GM19351 (cell line): ENCODE measurements at regions not wholly inside any gene's neighbourhood (a gene's known extent, or its start where the extent isn't known, plus 50 kb on each side); places are given as distances from the start of the nearest gene placed in this dataset.

ENCODE experiments used
- ATAC-seq: cut with Tn5 transposase; IDR thresholded peaks from one replicate; pipeline ENCODE4 v1.9.1; 2021; ENCODE audit warnings: mild to moderate bottlenecking, moderate library complexity; ENCODE audit not compliant: unreplicated experiment

DNA sequence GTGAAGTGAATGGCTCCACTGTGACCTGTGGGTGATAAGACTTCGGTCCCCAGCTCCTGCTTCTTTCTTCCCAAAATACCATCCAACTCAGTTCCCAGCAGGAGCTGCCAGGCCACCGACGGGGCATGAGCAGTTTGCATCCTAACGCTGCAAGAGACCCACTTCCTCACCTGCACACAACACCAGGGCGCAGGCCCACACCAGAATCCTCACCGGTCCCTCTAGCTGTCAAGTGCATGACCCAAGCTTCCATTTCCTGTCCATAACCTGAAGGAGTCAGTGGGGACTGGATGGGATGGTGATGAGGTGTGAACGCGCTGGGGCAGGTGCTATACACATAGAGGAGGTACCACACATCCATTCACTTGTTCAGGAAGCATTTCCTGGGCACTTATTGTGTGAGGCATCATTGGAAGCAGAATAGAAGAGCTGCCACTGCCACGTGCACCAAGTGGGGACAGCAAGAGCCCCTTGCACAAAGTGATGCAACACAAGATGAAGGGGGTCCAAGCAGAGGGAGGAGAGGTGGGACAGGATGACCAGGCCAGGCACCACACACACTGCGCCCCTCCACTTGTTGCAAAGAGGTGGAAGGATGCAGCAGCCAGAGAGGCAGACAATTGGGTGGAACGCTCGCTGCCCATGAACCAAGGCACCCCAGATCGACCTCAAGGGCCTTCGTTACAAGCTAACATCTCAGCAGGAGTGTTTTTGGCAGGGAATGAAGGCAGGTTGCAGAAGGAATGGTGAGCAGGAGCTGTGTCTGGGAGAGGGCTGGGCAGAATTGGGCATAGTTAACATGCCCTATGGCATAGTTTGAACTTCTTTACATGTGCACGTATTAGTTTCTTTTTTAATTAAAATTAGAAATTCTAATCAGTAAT is 605.8 kb upstream of the MGMT start:
- ATAC-seq, result no peak

DNA sequence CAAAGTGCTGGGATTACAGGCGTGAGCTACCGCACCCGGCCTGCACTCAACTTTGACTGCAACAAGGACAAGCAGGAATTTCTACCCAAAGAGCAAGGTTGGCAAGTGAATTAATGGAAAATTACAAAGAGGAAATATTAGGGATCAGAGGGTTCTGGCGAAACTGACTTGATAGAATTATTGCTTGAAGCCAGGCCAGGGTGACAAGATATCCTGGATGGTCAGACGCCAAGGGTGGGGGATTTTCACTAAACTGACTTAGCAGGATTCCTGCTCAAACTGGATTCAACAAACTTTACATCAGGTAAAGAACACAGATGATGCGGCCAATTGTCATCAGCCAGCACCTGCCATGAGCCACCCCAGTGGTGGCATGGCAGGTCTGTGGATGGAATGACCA is 603.6 kb upstream of the MGMT start:
- ATAC-seq, result no peak

DNA sequence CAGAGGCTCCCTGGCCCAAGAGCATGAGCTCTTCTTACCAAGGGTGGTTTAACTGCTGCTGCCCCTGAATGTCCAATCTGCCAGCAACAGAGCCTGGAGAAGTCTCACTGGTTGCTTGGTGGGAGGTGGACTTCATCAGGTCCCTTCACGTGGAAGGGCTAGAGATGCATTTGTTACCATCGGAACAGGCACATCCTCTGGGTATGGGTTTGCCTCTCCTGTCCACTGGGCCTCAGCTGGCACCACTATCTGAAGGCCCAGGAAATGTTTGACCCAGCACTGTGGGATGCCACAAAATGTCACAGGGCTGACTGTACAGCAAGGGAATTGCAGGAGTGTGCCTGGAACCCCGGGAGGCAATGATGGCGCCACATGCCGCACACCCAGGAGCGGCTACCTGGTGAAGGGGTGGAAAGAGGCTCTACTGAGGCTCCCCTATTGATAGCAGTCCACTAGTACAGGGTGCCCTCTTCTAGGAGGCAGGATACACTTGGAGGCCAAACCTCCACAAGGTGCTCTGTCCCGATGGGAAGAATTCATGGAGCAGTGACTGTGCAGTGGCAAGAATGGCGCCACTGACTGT is 603.1 kb upstream of the MGMT start:
- no peak for ATAC-seq

DNA sequence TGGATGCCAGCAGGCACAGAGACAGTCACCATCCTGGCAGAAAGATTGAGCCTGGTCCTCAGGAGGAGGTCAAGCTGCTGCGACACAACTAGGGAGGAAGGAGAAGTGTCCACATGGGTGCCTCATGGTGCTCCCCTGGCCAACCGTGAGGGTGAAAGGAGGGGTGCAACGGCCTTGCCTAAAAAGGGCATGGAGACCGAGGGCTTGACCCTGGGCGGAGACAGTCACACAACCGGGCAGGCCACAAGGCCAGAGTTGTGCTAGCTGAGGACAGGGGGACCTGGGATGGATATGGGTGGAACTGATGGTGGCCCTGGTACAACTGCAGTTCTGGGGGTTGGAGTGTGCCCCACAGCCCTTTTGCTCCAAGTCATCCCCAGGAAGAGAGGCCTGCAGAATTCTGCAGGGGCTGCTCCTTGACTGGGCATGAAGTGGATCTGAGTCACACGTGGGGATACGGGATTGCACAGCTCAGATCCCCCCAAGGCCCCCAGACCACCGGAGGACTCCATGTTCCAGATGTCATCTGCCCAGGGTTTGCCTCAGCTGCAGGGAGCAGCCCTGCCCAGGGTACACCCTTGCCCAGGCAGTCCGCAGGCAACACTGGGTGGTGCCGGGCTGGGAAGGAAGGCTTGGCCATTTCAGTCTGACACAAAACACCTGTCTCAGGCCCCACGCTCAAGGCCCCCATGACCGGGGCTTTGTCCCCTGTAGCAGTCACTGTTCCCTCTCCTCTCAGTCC is 602.3 kb upstream of the MGMT start:
- no peak for ATAC-seq

DNA sequence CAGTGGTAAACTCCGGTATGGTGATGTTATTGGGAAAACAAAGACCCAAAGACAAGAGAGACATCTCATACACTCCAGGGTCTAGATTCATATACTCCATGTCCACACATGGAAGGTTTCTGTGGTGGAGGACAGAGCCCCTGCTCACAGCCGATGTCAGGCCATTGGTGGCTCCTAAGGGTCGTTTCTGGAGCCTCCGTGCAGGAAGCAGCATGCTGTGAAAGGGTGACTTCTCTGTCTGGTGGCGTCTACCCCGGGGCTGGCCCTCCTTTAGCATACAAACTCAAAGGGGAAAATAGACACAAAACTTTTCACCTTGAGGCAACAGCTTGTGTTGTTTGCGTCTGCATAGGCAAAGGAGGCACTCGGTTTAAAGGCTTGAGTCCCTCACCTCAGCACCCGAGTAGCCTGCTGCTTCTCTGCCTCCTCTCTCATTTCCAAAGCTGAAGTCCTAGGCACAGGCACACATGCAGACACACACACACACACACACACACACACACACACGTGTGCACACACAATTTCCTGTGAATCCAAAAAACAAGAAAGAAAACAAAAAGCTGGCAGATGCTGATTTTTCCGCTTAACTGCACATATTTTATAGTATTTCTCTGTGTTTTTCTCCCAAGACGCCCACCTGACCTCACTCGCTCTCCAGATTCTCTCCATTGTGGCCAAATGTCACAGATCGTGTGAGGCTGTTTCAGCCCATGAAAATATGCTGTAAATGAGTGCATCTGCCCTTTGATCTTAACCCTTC is 601.4 kb upstream of the MGMT start:
- no peak for ATAC-seq

DNA sequence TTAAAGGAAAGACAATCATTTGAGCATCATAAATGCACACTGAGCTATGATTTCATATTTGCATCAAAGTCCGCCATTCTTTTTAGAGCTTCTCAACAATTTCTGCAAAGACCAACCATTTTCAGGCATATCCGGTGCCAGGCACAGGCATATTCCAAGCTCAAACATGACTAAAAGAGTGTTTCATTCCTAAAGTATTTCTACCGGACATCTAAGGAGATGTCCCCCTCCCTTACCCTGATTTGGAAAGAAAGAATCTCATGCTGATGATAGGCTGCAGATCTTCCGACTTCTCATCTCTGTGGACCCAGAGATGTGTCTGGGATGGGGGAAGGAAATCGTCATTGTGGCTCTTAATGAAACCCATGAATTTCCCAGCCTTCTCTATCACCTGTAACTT is 600.5 kb upstream of the MGMT start:
- ATAC-seq, result no peak

DNA sequence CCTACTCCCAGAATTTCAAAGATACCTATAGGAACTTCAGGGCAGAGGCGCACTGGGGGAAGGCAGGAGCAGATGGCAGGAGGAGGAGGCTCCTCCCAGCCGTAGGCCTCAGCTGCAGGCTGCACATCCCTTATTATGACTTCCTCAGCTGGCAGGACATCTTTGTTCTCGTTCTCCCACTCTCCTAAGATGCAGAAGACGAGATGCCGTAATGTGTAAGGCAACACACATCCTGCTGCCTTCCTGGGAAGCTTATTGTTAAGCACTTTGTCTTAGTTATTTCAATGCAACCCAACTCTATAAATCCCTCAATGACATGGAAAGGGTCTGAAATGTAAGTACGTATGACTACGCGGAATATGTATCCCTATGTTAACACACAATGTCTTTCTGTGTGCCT is 599.8 kb upstream of the MGMT start:
- ATAC-seq, result no peak

DNA sequence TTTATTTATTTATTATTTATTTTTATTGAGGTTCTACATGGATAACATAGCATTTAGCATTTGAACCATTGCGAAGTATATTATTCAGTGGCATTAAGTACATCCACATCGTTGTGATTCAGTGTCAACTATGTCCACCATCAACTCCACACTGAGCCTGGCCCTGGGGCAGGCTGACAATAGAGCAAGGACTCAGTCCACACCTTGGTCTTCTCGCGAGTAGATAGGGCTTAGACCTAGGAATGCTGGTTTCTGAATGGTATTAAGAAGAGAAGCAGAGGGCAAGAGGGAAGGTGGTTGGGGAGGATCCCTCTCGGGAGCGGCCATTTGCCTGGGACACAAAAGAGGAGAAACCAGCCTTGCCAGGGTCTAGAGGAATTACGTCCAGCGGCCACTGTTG is 599.2 kb upstream of the MGMT start:
- ATAC-seq, result no peak

DNA sequence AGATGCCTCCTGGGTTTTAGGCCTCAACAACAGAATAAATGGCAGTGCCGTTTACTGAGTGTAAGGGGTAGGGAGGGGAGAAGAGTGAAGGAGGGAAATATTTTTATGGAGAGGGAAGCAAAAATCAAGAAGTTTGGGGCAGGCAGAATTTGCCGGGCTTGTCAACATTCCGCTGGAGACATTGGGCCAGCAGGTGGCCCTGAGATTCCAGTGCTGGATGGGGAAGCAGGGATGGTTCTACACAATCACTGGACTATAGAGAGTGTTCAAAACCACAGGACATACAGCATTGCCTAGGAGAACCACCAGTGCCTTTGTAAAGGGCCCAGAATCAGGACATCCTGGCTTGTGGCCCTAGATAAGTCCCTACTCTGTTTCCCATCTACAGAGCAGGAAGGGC is 598.6 kb upstream of the MGMT start:
- ATAC-seq, result no peak

DNA sequence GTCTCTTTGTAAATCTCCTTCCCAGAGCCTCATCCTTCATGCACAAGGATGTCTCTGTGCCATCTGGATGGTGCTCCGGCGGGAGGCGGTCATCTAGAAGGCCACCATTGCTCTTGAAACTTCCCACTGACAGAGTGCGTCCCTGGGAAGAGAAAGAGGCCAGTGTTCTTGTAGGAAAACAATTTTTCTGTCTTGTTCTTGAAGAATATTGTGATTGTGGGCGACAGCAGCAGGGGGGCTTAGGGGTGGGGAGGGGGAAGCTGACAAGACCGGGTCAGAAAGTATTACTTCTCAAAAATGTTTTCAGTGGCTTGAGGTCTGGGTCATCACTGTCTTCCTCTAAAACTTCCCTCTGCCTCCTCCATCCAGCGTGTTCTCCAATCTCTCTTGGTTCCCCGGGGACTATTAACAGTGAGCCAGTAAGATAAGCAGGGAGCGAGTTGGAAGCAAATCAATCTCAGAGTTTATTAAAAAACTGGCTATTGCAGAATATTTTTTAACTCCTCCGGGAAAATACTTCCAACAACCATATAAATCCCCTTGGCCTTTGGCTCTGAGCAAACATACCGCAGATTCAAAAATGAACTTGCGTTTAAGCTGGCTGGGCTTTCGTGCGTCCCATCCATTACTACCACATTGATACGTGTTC is 597.8 kb upstream of the MGMT start:
- no peak for ATAC-seq

DNA sequence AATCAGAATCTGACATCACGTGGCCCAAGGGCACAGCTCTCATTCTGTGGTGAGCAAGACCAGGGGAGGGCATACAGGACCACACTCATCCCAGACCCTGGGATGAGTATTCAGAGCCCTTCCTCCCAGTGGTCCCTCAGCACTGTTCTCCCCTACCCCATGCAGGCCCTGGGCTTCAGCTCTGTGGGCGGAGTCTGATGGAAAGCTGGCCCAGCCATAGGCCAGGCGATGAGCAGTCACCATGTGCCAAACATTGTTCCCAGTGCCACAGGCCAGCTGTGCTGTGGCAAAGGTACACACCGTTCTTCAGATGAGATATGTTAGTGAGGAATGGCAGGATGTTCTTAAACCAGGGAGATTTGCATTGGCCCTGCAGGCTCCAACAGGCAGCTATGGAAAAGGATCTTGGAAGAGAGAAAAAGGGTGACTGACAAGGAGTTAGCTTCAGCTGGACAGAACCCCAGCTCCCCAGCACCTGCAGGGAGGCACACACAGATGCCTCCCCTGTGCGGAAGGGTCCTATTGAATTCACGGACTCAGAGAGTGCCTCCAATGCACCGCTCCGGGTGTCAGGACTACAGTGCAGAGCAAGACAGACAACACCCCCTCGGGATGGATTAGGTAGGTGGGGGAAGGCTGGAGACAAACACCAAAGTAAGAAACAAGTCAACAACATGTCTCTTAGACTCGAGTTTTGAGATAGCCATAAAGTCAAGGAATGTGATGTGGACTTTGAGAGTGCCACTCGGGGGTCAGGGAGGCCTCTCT is 596.0 kb upstream of the MGMT start:
- no peak for ATAC-seq

DNA sequence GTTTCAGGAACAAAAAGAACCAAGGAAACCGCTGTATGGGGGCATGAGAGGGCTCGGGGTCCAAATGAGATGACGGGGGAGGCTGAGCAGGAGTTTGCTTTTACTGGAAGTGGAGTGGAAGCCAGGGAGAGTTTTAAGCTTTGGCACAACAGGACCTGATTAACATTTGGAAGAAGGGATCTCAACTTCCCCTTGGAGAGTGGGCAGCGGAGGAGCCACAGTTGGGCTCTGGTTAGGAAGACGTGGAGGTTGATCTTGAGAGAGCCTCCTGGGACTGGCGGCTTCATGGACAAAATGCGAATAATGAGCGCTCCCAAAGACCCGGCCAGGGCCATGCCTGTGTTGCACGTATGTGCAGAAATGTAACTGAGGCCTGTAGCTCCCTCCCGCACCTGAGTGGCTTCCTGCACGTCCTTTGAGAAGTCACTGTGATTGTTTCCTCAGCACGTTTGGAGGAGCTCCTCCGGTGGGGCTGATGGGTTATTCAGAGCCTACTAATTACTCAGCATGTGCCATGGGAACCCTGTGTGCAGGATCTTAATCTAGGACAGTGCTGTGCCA is 595.3 kb upstream of the MGMT start:
- no peak for ATAC-seq

DNA sequence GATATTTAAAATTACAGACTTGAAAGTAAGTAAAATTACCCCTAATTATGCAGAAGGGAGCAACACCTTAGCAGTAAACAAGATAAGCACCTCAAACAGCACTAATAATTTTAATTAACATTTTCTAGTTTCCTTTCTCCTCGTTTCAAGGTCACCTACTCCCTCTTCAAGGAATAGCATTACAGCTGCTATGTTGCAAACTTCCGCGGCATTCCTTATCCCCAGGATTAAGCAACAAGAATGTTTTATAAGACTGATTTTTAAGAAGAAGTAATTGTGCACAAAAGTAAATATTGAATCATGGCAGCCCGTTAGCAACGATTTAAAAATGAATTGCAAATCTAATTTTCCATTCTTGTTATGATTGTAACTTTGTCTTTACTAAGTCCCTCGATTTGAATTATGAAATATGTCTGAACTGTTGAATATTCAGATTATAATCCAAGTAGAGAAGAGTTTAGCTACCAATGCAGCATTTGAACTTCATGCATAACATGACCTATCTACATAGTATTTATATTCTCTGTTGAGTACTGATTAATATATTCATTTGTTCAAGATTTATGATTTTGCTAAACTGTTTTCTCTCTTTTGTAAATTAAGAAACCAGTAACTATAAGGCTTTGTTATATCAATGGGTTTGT is 593.5 kb upstream of the MGMT start:
- ATAC-seq, result no peak

DNA sequence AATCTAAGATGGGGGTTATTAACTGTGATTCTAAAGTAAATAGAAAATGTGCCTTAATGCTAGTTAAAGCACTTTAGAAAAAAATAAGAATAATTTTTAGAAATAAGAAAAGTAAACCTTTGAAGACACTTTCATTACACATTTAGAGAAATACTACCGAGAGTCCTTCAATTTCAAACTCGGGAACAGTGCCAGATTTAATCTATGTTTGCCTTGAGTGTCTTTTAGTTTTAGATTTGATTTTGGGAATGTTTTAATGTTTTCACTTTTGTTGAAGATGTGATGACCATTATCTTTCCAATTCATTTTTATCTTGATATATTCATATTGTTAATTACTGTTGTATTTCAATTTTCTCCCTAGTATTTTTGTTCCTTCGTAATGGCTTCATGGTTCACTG is 592.7 kb upstream of the MGMT start:
- ATAC-seq, result no peak

DNA sequence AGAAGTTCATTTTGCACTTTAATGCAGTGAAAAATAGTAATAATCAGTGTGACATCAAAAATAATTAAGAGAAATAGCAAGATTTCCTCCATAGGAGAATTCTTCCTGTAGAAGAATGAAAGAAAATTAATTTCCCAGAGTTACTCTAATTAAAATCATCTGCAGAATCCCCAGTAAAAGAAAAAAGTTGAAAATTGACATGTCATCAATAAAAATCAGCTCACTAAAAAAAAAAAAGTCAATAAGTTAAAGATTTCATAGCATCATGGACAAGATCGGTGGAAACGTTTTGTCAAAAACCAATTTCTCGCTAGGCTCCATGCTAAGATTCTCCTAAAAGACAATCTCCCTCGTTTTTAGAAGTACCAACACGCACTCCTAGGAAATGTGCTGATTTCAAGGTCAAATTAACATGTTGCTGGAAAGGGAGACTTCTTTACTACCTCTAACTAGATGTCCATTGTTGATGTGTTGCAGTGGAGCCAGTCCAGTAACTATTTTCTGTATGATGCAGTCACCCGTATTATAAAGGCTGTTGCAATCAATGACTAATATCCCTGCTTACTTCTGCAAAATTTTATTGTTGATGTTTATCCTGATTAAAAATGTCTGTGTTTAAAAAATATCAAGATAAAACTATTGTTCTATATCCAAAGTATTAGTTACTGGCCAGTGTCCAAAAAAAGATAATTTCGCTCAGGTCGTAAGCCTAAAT is 591.9 kb upstream of the MGMT start:
- no peak for ATAC-seq

DNA sequence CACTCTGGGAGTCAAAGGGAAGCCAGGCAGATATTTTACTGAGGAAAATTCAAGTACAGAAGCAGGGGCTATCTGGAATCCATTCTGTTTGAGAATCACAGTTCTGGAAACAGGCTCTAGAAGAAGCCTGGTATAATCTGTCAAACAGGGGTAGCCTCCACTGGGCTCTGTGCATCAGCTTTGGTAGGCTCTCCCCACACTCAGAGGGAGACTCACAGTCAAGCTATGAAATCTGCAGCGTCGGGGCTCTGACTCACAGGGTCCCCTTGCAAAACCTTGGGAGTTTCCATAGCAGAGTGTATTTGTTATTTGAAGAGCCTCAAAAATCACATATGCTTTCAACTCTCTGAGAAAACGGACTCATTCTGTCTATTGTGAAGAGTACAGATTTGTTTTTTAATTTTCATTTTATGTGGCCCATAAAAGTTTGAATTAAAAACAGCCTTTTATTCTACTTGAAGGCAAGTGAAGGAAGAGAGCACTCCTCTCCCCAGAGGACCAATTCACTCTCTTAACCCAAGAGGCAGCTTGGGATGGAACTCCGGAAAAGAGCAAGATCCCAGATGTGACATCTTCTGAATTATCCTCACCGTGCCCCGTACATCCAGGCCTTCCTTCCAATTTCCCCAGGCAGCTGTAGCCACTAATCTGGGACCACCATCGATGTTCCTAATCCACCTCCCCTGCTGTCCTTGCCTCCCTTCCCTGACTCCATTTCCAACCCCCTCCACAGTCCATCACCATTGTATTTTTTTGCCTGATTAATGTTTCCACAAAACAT is 590.9 kb upstream of the MGMT start:
- ATAC-seq, result no peak

DNA sequence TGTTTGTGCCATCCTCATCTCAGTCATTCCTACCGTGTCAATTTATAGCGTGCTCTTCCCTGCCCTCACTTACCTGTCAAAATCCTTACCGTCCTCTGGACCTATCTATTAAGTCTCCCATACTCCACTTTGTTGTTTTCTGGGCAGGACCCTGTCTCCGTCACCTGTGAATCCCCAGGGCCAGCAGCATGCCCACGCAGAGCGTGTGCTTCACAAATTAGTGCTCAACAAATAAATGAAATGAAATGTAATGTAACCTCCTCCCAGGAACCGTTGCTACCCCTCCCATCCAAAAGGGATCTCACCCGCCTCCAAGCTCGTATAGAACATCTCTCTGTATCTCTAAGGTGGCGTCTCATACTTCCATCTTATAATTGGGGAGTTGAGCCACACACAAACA is 589.9 kb upstream of the MGMT start:
- ATAC-seq, result no peak

DNA sequence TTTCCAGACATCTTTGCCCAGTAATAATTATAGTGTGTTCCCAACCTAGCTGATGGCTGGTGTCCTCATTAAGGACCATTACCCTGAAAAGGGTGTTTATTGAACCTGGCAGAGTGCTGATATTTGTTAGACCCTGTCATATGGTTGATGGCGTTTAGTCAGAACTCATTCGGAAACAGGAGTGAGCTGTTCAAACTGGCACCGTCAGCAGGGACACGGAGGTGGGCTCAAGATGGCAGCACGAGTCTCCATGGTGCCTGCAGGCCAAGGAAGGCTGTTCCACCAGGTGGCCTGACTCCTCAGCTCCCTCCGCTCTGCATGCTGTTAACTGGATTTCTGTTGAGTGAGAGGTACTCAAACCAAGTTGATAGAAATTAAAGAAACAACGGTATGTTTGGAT is 589.1 kb upstream of the MGMT start:
- no peak for ATAC-seq
